ENCODE measurements at regions not wholly inside any gene's neighbourhood (a gene's known extent, or its start where the extent isn't known, plus 50 kb on each side); places are given as distances from the start of the nearest gene placed in this dataset.
"Not testable (repeated sequence)": the region's sequence is repeated elsewhere in the genome, so short reads cannot be mapped to it uniquely, and the experiment has no call there.

DNA sequence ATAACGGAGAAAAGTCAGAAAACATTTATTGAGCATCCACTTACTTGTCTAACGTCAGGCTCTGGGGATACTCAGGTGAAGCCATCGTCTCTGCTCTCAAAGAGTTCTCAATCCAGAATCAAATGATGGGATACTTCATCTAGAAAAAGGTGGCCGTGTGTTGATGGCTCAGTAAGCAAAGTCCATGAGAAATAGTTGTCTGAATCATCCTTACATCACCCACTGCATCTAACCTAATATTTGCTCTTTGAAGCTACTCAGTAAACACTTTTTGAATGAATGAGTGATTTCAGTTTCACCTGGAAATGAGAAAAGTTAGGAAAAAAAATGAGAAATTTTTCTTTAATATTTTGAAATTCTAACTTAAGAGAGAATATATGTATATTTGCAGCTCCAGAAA lies 155.3 kb upstream of the PKN2 start:
- no peak for DNase-seq

DNA sequence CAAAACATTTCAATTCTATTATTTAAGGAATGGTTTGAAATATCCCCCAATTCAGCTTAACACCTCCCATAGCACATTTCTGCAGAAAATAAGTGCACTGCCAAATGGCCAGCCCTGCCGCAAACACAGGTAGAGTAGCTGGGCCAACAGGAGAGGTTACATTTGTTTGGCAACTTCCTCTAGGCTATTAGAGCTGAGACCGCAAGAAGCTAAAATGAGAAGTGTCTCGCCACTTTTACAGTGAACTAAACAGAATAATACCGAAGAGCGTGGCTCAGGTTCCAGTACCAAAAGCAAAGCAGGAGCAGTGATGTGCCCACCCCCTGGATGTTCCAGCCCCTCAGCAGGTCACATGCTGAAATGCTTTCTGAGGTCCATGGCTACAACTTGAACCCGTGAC lies 154.5 kb upstream of the PKN2 start:
- DNase-seq = no peak

DNA sequence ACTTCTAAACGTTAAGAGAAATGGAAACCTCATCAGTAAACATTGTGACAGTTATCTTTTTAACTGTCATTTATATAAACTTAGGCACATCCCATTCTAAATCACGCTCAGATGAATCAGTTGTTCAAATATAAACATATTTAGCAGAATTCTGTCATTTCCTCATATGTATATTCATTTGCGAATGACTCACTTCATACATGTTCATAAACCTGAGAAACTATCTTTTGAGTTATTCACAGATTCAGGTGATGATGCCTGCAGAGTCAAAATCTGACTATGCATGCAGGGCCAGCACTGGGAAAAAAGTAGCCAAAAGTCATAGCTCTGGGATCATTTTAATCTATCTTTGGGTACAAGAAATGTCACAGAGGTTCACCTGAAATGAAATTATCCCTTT lies 153.8 kb upstream of the PKN2 start:
- no peak for DNase-seq

DNA sequence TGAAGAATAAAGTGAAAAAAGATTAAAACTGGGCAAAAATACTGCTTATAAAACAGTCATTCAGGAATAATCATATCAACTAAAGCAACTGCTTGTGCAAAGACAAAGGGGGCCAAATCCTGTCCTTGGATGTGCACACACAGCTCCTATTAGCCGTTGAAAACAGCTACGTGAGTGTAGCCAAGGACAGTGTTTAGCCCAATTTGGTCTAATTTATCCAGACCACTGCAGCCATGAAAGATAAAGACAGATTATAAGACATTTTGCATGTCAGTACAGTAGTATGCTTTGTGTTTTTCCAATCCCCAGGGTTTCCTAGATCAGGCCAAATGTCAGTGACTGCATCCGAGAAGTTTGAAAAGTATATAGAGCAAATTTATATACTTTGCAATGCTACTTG lies 146.3 kb upstream of the PKN2 start:
- DNase-seq = no peak

DNA sequence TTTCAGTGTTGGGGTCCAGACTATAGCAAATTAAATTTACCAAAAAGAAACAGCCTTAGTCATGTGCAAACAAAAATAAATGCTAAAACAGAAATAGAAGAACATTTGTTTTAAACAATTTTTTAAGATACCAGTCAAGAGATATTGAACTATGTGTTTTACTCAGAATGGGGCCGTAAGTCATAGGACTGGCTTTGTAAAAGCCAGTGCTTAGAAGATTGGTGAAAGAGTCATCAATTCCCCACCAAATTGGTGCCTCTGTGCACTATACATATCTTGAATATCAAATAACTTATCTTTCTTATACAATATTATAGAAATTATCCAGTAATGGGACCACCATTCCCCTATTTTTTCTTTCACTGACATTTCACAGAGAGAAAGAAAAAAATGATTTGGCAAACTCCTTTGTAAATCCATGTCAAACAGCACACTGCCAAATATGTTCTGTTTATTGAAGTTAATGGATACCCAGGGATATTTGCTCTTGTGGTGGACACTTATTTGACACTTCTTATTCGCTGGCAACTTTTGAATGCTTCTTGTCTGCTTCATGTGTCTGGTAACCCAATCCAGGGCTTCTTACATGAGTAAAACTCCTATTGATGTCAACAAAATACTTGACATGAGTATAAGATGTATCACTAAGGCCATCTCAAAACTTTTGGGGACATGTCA lies 145.7 kb upstream of the PKN2 start:
- DNase-seq = no peak

DNA sequence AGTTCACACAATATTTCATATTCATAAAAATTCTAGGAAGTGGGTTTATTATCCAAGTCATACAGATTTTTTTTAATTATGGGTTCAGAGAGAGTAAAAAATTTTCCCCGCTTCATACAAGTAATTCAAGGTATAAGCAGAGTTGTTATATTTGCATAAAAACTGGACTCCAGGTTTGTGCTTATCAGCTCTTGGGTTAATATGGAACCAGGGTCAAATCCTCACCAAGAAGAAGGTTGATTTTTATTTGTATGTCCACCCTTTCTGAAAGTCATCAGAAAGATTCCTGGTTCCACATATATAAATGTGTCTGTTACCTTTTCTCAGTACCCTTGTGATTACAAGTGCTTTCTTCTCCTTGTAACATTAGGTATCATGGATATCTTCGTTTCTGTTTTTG lies 143.8 kb upstream of the PKN2 start:
- DNase-seq = no peak

DNA sequence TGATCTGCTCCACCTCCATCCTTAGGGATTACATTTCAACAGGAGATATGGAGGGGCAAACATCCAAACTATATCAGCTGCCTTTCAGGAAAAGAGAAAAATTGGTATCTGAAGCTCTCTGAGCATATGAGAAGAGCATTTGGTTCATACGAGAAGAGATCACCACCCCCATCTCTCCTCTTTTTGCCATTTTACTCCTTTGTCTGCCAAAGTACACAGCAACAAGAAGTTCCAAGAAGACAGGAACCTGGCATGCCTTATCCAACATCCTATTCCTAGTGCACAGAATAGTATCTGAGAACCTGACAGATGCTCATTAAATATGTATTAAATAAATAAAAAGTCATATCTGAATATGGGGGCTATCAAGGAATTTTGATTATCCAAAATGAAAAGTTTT lies 142.5 kb upstream of the PKN2 start:
- no peak for DNase-seq

DNA sequence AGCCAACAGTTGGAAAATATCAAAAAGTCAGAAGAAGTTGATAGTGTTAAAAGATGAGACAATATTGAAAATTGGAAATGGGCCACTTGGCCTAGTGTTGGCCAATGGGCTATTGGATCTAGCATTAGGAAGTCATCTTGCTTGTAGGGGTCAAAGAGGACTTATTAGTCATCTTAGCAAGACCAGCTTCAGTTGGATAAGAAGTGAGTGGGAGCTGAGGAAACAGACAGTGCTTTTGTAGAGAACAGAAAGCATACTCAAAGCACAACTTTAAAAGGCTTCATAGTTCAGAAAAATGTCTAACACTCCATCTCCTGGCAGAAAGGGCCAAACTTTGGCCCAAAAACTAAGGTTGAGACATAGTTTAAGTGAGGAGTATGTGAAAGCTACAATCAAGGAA lies 139.9 kb upstream of the PKN2 start:
- DNase-seq = no peak

DNA sequence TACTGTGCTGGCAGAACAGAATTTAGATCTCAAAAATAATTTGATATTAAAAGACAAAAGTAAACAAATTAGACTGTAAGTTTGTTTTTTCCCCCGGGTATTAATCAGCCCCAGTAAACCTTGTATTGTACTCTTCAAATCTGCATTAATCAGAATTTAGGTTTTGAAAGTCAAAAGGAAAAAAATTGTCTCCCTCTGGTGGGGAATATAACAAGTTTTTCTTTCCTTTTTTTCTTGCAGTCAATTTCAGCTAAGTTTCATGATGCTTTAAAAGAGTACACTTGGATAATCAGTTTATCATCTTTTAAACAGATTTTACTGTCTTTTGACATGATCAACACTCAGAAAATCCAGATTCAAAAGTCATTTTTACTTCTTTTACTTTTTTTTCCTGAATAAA lies 134.5 kb upstream of the PKN2 start:
- no peak for DNase-seq

DNA sequence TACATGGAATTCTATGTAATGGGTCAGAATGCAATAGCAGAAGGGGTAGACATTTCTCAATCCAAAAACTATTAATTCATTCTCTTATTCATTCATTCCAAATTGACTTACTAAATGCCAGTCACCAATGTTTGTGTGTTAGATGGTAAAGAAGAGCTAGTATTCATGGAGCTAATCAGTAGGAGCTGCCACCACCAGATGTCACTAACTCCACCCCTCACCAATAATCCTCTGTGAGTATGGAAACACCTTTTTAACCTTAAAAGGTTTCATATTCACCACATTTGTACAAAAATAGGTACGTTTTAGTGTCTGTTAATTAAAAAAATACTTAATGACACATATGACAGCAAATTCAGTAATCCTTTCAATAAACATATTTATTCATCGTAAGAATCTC lies 131.8 kb upstream of the PKN2 start:
- no peak for DNase-seq

DNA sequence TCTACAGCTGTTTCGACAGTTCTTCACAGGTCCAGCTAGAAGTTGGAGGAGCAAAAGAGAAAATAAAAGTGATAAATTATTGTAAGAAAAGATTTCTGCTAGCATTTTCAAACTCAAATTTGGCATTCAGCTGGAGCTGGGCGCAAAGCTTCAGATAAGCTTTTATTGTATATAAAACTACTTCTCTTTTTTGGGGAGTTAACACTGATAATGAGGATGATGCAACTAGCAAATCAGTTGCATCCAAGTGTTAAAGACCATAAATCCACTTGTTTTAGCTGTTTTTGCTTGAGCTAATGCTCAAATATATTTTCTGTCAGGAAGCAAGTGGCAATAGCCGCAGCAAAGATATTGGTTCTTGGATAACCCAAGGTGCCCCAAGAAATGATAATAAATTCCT lies 127.1 kb upstream of the PKN2 start:
- no peak for DNase-seq

DNA sequence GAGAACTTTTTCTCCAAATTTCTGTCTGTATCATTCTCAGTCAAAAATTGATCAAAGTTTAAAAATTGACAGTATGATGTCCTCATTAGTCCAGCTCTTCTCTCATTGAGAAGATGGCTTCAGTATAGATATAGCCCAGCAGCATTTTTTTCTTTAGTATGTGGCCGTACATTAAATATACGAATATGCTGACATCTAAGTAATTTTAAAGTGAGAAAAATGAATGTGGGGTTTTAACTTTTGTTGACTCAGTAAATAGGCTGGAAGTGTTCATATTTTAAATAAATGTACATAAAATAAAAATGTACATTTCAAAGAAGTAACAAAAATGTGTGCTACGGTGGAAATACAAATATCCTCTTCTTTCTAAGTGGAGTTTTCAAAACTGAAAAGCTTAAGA lies 123.5 kb upstream of the PKN2 start:
- DNase-seq = no peak

DNA sequence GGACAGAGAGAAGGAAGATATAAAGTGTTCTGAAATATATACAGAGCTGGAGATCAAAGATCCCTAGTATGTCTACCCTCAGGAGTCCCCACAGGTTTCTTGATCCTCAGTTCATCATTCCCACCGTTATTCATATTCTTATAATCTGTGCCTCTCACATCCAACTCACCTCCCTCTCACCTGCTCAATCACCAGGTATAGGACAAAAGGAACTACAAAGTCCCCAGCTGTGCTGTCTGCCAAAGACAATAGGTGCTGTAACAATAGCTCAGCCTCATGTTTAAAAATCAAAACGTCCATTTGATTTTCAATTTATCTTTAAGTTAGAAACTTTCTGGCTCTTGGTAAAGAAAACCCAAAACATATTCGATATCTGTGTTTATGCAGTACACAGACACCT lies 121.1 kb upstream of the PKN2 start:
- no peak for DNase-seq

DNA sequence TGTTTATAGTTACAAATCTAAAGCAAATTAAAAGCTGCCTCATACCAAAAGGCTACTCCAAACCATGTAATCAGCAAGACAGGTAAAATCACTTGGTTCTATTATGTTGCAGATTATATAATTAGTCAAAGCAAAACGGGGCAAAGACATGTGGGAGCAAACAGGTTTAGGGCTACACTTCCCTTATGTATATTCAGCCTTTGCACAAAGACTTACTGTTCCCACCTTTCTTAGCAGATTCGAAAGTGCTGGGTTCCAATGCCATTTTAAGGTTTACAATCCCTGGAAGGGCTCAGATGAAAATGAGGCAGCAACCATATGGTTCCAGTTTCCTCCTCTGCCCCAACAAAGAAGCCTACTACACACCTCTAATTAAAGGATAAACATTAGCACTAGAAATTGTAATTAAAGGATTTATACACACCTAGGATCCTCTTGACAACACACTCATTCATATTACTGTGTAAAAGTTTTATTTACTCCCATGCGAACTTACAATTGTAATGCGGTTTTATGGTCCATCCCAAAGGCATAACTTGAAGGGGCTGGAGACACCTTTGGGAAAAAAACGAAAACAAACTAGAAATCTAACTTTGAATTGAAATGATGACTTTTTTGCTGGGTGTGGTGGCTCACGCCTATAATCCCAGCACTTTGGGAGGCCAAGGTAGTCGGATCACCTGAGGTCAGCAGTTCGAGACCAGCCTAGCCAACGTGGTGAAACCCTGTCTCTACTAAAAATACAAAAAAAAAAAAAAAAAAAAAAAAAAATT lies 117.3 kb upstream of the PKN2 start:
- no peak for DNase-seq

DNA sequence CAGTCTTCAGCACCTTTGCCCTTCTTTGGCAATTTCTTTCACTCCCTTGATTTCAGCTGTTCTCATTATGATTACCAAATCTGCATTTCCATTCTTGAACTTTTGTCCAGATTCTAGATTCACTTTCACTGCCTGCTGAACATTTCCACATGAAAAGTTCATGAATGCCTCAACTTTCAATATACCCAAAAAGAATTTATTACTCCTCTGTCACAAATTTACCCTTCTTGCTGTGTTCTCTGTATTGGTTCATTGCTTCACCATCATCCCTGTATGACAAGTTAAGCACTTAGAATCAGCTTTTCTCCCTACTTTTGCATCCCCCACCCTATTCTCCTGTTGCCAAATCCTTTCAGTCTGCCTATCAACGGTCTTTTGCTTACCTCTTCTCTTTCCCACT lies 112.6 kb upstream of the PKN2 start:
- DNase-seq = no peak

DNA sequence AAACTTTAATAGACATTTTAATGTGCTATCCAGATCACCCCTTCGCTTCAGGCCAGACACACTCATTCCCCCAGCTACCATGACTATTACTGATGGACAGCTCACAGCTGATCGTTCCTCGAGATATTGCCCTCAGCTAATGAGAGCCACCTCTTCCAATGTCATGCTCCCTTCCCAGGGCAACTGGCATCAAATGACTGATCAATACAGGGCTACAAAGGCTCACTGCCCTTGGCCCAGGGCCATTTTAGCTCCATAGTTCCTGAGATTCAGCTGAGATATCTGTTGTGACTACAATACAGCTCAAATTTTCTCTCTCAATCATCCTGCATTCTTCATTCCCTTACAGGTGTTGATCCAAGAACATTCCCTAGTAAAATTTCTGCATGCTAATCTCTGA lies 104.5 kb upstream of the PKN2 start:
- no peak for DNase-seq

DNA sequence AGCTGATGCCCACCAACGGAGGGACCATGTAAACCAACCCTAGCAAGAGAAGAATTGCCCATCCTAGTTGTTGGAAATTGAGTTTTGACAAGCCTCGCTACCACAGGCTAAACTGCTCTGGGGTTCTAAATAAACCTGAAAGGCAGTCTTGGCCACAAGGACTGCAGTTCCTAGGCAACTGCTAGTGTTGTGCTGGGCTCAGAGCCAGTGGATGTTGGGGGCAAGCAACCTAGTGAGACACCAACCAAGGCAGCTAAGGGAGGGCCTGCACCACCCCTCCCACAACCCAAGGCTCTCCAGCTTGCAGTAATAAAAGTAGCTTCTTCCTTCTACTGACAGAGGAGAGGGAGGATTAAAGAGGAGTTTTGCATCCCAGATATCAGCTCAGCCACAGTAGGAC lies 102.4 kb upstream of the PKN2 start:
- no peak for DNase-seq

DNA sequence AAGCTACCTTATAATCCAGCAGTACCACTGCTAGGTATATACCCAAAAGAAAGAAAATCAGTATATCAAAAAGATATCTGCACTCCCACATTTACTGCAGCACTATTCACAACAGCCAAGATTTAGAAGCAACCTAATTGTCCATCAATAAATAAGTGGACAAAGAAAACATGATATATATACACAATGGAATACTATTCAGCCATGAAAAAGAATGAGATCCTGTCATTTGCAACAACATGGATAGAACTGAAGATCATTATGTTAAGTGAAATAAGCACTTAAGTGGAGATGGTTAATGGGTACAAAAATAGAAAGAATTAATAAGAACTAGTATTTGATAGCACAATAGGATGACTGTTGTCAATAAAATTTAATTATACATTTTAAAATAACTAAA lies 90.7 kb upstream of the PKN2 start:
- DNase-seq = no peak

DNA sequence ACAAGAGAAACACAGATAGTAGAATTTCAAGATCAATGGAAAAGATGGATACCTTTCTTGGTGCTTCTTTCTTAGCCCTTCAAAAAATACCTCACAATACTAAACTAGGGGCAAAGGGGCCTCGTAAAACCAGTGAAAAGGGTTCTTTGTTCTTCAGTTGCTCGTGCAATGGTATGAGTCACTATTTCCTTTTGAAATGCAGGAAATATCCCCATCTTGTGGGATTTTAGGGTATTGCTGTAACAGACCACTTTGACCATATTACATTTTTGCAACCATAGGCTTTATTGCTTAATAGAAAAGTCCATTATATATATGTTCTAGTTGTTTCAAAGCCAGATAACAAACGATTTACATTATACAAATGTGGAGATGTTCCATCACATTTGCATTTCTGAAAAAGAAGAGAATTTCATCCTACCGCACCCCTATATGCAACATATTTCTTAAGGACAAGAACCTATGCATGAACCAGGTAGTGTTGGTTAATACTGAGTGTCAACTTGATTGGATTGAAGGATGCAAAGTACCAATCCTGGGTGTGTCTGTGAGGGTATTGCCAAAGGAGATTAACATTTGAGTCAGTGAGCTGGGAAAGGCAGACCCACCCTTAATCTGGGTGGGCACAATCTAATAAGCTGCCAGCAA lies 88.6 kb upstream of the PKN2 start:
- DNase-seq = no peak

DNA sequence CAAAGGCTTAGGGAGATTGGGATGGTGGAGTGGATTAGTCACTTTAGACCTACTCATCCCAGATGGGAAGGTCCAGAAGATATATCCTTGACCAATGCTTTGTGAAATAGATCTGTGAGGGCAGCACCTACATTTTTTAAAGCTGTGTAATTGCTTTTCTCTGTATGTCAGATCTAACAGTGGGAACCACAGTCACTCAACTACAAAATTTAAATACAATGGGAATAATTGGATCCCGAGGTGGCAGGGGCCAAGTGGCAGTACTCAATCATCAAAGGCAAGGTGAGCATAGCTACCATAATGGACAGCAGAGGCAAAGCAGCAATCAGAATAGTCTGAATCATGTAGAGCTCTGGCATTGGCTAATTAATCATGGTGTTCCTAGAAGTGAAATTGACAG lies 86.1 kb upstream of the PKN2 start:
- not testable (repeated sequence) for DNase-seq

DNA sequence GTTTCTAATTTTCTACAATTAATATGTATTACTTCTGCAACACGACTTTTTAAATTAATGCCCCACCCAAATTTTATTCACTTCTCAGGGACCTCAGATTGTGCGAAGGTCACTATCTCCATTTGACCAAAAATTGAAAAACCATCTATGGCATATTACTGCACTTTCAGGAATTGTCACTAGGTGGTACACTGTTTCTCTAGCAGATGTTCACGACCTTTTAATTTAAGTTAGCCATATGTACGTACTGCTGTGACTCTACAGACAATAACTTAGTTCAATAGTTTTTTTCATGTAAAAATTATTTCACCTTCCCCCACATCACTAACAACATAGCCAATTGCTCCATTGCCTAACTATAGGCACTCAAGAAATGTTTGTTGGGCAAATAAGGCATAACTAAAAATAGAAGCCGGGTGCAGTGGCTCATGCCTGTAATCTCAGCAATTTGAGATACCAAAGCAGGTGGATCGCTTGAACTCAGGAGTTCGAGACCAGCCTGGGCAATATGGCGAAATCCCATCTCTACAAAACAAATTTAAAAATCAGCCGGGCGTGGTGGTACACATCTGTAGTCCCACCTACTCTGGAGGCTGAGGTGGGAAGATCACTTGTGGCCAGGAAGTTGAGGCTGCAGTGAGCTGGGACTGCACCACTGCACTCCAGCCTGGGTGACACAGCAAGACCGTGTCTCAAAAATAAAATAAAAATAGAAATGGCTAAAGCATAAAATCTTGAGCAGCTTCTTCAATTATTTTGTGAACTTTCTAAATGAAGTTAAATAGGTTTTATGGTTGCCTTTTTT lies 75.7 kb upstream of the PKN2 start:
- DNase-seq = no peak

DNA sequence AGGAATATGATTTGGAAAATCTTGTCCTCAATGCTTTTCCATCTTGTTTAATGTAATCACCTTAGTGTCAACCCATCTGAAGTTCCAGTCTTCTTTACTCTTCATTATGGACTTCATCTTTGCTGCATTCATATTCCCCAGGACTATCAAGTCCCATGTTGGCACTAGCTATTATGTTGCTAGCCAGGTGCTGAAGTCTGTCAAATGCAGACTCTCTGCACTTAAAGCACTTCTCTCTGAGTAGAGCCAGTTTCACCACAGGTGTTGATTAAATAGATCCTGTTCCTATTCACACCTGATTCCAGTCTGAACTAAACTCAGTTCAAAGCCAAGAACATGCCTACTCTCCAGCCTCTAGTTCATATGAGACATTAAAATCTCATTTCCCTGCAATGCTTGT lies 75.0 kb upstream of the PKN2 start:
- DNase-seq = no peak

DNA sequence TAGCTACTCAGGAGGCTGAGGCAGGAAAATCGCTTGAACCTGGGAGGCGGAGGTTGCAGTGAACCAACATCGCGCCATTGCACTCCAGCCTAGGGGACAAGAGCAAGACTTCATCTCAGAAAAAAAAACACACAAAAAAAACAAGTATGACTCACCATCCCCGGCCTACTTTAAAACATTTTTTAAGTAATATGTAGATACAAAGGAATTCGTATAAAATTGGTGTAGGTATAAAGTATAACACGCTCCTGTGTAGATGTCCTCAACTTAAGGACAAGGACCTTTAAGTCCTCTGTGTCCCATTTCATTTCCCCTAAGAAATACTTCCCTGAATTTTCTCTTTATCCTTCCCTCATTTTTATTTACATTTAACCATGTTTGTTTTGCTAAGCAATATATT lies 73.4 kb upstream of the PKN2 start:
- no peak for DNase-seq

DNA sequence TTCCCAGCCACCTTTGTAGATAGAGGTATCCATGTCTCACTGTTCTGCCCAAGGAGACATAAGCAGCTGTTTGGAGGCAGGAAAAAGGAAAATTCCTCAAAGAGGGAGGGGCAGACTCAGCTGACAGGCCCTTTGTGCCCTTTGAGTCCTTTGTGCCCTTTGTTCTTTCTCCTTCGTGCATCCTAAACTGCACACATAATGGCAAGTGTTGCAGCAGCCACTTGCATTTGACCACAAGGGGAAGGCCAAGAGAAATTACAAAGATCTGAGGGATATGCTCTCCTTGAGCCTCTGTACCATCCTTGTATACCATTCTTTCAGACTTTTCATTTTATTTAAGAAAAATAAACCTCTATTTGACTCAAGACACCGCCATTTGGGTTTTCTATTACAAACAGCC lies 71.8 kb upstream of the PKN2 start:
- DNase-seq = no peak
